ENCODE measurements at regions not wholly inside any gene's neighbourhood (a gene's known extent, or its start where the extent isn't known, plus 50 kb on each side); places are given as distances from the start of the nearest gene placed in this dataset.
"Not testable (repeated sequence)": the region's sequence is repeated elsewhere in the genome, so short reads cannot be mapped to it uniquely, and the experiment has no call there.

DNA sequence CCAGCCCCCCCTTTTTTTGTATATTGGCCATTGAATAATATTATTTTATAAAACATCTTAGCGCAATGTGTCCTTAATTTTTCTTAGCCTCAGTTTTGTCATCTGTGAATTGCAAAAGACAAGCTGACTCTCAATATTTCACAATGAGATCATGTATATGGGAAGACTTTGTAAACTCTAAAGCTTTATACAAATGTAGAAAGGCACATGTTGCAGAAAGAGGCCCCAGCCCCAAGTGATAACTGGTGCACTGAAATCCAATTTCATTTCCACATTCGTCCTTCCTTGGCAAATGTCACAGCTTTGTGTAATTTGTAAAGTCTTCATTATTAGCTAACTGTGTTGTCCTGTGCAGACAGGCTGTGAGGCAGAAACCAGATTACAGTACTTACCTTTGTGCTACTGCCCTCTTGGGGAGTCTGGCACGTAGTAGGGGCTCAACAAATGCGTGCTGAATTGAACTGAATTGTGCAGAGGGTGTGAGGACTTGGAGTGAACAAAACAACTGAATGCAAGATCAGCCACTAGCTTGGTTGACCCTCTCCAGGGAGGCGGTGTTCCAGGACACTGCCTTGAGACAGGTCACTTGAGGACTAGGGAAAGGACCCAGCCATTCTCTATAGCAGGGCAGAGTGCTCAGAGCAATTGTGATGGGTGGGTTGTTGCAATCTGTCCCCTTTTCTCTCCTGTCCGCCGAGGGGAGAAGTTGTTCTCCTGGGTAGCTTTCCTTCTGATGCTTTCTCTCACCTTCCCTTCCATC, 74.6 kb downstream of the LMO4 start:
- no peak for DNase-seq (ENCODE audit: low read depth)
- ChIA-PET POLR2A (interaction anchor here (0.7 kb wide), 1 partner anchor 230 kb away, joined by 4 read pairs; no protein-coding TSS in a partner anchor), CTCF (interaction anchor here (1.4 kb wide), 1 partner anchor 51 kb away, joined by 3 read pairs; no protein-coding TSS in a partner anchor)
- Histone ChIP-seq H3K4me3 (ENCODE audit: low read depth, low read length) (no peak overlapping the region), H3K36me3 (ENCODE audit: control insufficient read depth, insufficient read depth, low read length) (no peaks in the 10 kb centered on the region), H3K27me3 (ENCODE audit: control insufficient read depth, insufficient read depth, low read length) (no peaks in the 10 kb centered on the region)
- TF ChIP-seq, protein P1, sequence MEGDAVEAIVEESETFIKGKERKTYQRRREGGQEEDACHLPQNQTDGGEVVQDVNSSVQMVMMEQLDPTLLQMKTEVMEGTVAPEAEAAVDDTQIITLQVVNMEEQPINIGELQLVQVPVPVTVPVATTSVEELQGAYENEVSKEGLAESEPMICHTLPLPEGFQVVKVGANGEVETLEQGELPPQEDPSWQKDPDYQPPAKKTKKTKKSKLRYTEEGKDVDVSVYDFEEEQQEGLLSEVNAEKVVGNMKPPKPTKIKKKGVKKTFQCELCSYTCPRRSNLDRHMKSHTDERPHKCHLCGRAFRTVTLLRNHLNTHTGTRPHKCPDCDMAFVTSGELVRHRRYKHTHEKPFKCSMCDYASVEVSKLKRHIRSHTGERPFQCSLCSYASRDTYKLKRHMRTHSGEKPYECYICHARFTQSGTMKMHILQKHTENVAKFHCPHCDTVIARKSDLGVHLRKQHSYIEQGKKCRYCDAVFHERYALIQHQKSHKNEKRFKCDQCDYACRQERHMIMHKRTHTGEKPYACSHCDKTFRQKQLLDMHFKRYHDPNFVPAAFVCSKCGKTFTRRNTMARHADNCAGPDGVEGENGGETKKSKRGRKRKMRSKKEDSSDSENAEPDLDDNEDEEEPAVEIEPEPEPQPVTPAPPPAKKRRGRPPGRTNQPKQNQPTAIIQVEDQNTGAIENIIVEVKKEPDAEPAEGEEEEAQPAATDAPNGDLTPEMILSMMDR (IDR thresholded peaks at IDR 0.05; ENCODE audit: insufficient read depth, low read depth, low read length) = no peak

DNA sequence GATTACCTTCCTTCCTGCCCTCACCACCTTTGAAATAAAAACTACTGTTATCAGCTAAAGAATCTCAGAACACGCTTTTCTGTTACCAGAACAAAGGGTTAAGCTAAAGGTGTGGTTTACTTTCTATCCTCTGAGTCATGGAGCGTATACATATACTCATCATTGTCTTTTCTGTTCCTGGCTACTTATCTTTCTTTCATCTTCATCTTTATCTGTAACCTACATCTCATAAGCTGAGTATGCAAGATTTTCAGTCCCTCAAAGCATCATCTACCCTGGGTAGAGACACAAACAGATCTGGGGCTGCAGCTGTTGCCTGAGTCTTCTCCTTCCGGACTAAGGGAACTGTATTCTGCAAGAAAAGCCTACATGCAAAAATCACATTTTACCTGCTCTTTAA, 75.6 kb downstream of the LMO4 start:
- CTCF ChIA-PET = interaction anchor here (0.6 to 1.3 kb wide), 2 partner anchors 78 to 657 kb away, joined by 3 read pairs; no protein-coding TSS in a partner anchor
- POLR2A ChIA-PET = no interaction called here
- Histone ChIP-seq H3K4me3 (ENCODE audit: low read depth, low read length) (no peak overlapping the region), H3K36me3 (ENCODE audit: control insufficient read depth, insufficient read depth, low read length) (no peaks in the 10 kb centered on the region), H3K27me3 (ENCODE audit: control insufficient read depth, insufficient read depth, low read length) (no peaks in the 10 kb centered on the region)
- DNase-seq (ENCODE audit: low read depth) = no peak
- TF ChIP-seq, protein P1 (IDR thresholded peaks at IDR 0.05; ENCODE audit: insufficient read depth, low read depth, low read length) = no peak

DNA sequence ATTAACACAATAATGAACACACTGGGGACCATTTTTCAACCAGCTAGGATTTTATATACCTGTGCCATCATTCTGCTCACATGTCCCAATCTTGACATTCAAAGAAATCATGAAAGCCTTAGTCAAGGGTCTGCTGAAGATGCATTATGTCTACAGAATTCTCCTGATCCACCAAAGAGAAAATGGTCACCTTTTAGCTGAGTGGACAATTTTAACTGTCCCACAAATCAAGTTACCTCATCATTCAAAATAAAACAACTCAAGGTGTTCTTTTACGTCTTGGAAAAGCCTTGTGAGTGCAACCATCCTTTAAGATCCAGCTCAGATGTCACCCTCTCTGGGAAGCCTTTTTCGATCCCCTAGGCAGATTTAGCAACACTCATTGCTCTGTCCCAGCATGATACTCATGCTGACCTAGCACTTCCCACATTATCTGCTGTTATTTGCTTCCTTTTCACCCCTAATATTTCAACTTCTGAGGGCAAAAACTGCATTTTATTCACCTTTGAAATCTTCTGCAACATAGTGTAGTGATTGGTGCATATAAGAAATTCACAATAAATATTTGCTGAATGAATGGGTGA, 80.1 kb downstream of the LMO4 start:
- H3K4me3 ChIP-seq (ENCODE audit: low read depth, low read length) = no peak overlapping the region
- no peaks in the 10 kb centered on the region for H3K36me3 ChIP-seq (ENCODE audit: control insufficient read depth, insufficient read depth, low read length)
- ChIA-PET CTCF (no interaction called here), POLR2A (no interaction called here)
- TF ChIP-seq, protein P1 (IDR thresholded peaks at IDR 0.05; ENCODE audit: insufficient read depth, low read depth, low read length) = no peak
- DNase-seq (ENCODE audit: low read depth) = no peak
- no peaks in the 10 kb centered on the region for H3K27me3 ChIP-seq (ENCODE audit: control insufficient read depth, insufficient read depth, low read length)

DNA sequence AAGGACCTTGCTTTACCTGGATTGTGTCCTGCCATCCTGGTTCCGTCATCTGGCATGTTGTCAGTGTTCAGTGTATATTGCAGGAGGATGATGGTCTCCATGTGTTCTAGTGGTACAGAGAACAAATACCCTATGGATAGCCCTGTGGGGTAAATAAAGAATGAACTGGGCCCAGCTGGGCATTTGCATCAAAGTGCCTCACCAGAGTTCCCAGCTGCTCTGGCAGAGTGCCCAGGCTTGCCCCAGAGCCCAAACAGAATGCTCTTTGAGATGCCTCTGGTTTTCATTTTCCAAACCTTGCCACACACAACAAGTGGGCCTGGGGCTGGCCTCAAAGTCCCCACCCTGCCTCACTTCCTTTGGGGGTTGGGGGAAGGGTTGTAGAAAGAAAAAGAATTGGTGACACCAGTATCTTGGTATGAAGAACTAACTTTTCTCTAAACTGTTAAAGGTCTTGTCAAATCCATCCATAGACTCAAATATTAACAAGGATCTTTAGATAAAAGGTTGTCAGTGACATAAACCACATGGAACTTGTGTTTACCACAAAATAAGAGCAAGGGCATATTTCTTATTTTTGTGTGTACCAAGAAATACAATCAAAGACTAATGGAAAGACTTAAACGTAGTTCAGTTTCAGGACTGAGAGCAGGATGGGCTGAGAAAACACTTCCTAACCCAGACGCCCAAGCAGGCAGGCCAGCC, 82.2 kb downstream of the LMO4 start:
- POLR2A ChIA-PET = no interaction called here
- H3K36me3 ChIP-seq (ENCODE audit: control insufficient read depth, insufficient read depth, low read length) = no peaks in the 10 kb centered on the region
- CTCF ChIA-PET = no interaction called here
- DNase-seq (ENCODE audit: low read depth) = no peak
- no peaks in the 10 kb centered on the region for H3K27me3 ChIP-seq (ENCODE audit: control insufficient read depth, insufficient read depth, low read length)
- TF ChIP-seq, protein P1 (IDR thresholded peaks at IDR 0.05; ENCODE audit: insufficient read depth, low read depth, low read length) = no peak
- no peak overlapping the region for H3K4me3 ChIP-seq (ENCODE audit: low read depth, low read length)

DNA sequence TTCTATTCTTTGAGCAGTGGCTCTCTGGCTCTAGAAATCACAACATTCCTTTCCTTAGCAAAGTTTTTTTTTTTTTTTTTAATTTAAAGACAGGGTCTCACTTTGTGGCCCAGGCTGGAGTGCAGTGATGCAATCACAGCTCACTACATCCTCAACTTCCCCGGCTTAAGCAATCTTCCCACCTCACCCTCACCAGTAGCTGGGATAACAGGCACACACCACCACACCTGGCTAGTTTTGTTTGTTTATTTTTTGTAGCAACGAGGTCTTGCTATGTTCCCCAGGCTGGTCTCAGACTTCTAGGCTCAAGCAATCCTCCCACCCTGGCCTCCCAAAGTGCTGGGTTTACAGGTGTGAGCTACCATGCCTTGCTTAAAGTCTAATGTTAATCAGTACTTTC, 85.2 kb downstream of the LMO4 start:
- DNase-seq (ENCODE audit: low read depth); POLR2A ChIA-PET; H3K4me3 ChIP-seq (ENCODE audit: low read depth, low read length); H3K36me3 ChIP-seq (ENCODE audit: control insufficient read depth, insufficient read depth, low read length); CTCF ChIA-PET; H3K27me3 ChIP-seq (ENCODE audit: control insufficient read depth, insufficient read depth, low read length): not testable (repeated sequence)
